ENCODE measurements at regions not wholly inside any gene's neighbourhood (a gene's known extent, or its start where the extent isn't known, plus 50 kb on each side); places are given as distances from the start of the nearest gene placed in this dataset.

DNA sequence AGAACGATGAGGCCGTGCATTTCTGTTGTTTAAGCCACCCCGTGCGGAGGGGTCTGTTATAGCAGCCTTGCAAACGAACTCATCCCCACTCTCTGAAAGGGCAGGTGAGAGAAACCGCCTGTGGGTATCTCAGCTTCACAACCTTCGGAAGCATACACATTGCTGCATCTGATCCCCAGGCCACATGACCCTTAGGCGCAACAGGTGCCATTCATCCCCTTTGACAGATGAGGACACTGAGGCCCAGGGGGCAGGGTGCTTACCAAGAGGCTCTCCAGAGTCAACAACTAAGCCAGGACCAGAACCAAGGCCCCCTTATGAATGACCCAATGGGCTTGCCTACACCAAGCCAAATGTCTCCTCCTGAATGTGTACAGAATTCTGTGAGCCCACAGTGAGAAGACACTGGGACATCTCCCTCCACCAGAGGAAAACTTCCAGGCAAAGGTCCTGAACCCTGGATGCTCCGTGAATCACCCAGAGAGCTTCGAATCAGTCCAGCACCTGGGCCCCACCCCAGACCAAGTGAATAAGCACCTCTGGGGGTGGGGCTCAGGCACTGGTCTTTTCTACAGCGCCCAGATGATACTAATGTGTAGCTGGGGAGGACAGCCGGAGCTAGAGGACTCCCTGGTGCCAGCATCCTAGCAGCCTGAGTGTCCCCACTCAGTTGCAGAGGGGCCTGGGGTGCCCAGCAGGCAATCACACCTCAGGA, 83.2 kb downstream of the BUD13 start:
- TF ChIP-seq, protein P1, sequence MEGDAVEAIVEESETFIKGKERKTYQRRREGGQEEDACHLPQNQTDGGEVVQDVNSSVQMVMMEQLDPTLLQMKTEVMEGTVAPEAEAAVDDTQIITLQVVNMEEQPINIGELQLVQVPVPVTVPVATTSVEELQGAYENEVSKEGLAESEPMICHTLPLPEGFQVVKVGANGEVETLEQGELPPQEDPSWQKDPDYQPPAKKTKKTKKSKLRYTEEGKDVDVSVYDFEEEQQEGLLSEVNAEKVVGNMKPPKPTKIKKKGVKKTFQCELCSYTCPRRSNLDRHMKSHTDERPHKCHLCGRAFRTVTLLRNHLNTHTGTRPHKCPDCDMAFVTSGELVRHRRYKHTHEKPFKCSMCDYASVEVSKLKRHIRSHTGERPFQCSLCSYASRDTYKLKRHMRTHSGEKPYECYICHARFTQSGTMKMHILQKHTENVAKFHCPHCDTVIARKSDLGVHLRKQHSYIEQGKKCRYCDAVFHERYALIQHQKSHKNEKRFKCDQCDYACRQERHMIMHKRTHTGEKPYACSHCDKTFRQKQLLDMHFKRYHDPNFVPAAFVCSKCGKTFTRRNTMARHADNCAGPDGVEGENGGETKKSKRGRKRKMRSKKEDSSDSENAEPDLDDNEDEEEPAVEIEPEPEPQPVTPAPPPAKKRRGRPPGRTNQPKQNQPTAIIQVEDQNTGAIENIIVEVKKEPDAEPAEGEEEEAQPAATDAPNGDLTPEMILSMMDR (conservative IDR thresholded peaks at IDR 0.05 in 1 of 2, IDR thresholded peaks at IDR 0.05 in 1 of 2; ENCODE audit: extremely low read depth in 1 of 2, insufficient read depth in 1 of 2, low read depth in 1 of 2, low read length in 2 of 2) = no peak
- TF ChIP-seq EZH2 (IDR thresholded peaks at IDR 0.05; ENCODE audit: borderline replicate concordance, low read length) = no peak

Data from mammary epithelial cell (primary cell).